Ishikawa (cell line): ENCODE measurements at regions not wholly inside any gene's neighbourhood (a gene's known extent, or its start where the extent isn't known, plus 50 kb on each side); places are given as distances from the start of the nearest gene placed in this dataset.

Experiments
- CEBPB ChIP-seq: IDR thresholded peaks from 2 replicates; pipeline ENCODE4 v1.6.1; 2012
- EGR1 ChIP-seq: IDR thresholded peaks from 2 replicates; pipeline ENCODE4 v1.6.1; 2012
- EP300 ChIP-seq: IDR thresholded peaks from 2 replicates; pipeline ENCODE4 v1.6.1; 2012; ENCODE audit warnings: borderline replicate concordance
- FOXM1 ChIP-seq: IDR thresholded peaks from 2 replicates; pipeline ENCODE4 v1.6.1; 2012; ENCODE audit warnings: low read depth, borderline replicate concordance
- RAD21 ChIP-seq: IDR thresholded peaks from 2 replicates; pipeline ENCODE4 v1.6.1; 2012; ENCODE audit warnings: low read depth
- TEAD4 ChIP-seq: IDR thresholded peaks from 2 replicates; pipeline ENCODE4 v1.6.1; 2012

GRCh38 chr3:124043023-124043422, 51.1 kb upstream of the ROPN1 start:
- TF ChIP-seq CEBPB (no peak), EP300 (no peak), FOXM1 (no peak), EGR1 (no peak), TEAD4 (no peak), RAD21 (no peak)
